Lower leg skin (tissue), 3 donors: ENCODE measurements at regions not wholly inside any gene's neighbourhood (a gene's known extent, or its start where the extent isn't known, plus 50 kb on each side); places are given as distances from the start of the nearest gene placed in this dataset.

Experiments used
- POLR2A ChIP-seq, 2 donors: fragments of 450-650 bp; IDR thresholded peaks; one replicate each; pipeline ENCODE4 v1.6.1; 2016 to 2017; ENCODE audit warnings: antibody characterized with exemption in 2 of 2, mild to moderate bottlenecking in 1 of 2, moderate library complexity in 1 of 2
- TF ChIP-seq, protein P1 (sequence below), 3 donors: fragments of 450-650 bp; IDR thresholded peaks; one replicate each; pipeline ENCODE4 v1.5.1; 2016; ENCODE audit warnings: antibody characterized with exemption in 3 of 3, mild to moderate bottlenecking in 3 of 3, moderate library complexity in 2 of 3

GRCh38 chr6:55023230-55023629, 151.1 kb upstream of the HCRTR2 start:
- TF ChIP-seq, protein P1, sequence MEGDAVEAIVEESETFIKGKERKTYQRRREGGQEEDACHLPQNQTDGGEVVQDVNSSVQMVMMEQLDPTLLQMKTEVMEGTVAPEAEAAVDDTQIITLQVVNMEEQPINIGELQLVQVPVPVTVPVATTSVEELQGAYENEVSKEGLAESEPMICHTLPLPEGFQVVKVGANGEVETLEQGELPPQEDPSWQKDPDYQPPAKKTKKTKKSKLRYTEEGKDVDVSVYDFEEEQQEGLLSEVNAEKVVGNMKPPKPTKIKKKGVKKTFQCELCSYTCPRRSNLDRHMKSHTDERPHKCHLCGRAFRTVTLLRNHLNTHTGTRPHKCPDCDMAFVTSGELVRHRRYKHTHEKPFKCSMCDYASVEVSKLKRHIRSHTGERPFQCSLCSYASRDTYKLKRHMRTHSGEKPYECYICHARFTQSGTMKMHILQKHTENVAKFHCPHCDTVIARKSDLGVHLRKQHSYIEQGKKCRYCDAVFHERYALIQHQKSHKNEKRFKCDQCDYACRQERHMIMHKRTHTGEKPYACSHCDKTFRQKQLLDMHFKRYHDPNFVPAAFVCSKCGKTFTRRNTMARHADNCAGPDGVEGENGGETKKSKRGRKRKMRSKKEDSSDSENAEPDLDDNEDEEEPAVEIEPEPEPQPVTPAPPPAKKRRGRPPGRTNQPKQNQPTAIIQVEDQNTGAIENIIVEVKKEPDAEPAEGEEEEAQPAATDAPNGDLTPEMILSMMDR (IDR thresholded peaks at IDR 0.05): no peak
- no peak for TF ChIP-seq POLR2A (IDR thresholded peaks at IDR 0.05)
